Neuronal stem cell (in vitro differentiated cells): ENCODE measurements at regions not wholly inside any gene's neighbourhood (a gene's known extent, or its start where the extent isn't known, plus 50 kb on each side); places are given as distances from the start of the nearest gene placed in this dataset.

Experiments used
- DNase-seq: peaks from one replicate; pipeline ENCODE4 v3.0.0-alpha.2; 2013; ENCODE audit warnings: low spot score
- H2AFZ ChIP-seq: one replicate; pipeline ENCODE4 v1.6.1; 2013; ENCODE audit warnings: mild to moderate bottlenecking, low read length, inconsistent platforms
- H2AK5ac ChIP-seq: 2 replicates; pipeline ENCODE4 v1.6.1; 2013; ENCODE audit warnings: low read depth, mild to moderate bottlenecking, inconsistent platforms, low read length, moderate library complexity, mixed read lengths
- H2BK120ac ChIP-seq: 2 replicates; pipeline ENCODE4 v1.6.1; 2013; ENCODE audit warnings: low read depth, mild to moderate bottlenecking, inconsistent platforms, low read length, moderate library complexity, mixed read lengths
- H2BK12ac ChIP-seq: one replicate; pipeline ENCODE4 v1.6.1; 2013; ENCODE audit warnings: low read length, inconsistent platforms
- H2BK15ac ChIP-seq: 2 replicates; pipeline ENCODE4 v1.6.1; 2013; ENCODE audit warnings: mild to moderate bottlenecking, low read length, inconsistent platforms, mixed read lengths
- H2BK5ac ChIP-seq: one replicate; pipeline ENCODE4 v1.6.1; 2013; ENCODE audit warnings: inconsistent platforms, mild to moderate bottlenecking, low read length, moderate library complexity
- H3K14ac ChIP-seq: one replicate; pipeline ENCODE4 v1.6.1; 2013; ENCODE audit warnings: low read length, inconsistent platforms
- H3K18ac ChIP-seq: 2 replicates; pipeline ENCODE4 v1.6.1; 2013; ENCODE audit warnings: low read length, inconsistent platforms
- H3K23ac ChIP-seq: 2 replicates; pipeline ENCODE4 v1.6.1; 2013; ENCODE audit warnings: low read depth, mild to moderate bottlenecking, mixed read lengths, low read length, inconsistent platforms; ENCODE audit not compliant: poor library complexity
- H3K27ac ChIP-seq: replicated peaks from 3 replicates; pipeline ENCODE4 v1.5.1; 2013; ENCODE audit warnings: low read length, inconsistent platforms
- H3K27me3 ChIP-seq, 3 experiments: 2 replicates each; pipeline ENCODE4 v1.6.1; 2013; ENCODE audit warnings: low read length in 3 of 3, mild to moderate bottlenecking in 2 of 3, inconsistent platforms in 1 of 3, low read depth in 1 of 3, mixed read lengths in 1 of 3, moderate library complexity in 1 of 3; ENCODE audit not compliant: control insufficient read depth in 3 of 3, insufficient read depth in 3 of 3
- H3K36me3 ChIP-seq, 2 donors: replicated peaks in 1 of 2; 2 replicates each; pipeline ENCODE4 v1.6.1; 2013; ENCODE audit warnings: low read length in 2 of 2; ENCODE audit not compliant: control insufficient read depth in 2 of 2, insufficient read depth in 2 of 2
- H3K4ac ChIP-seq: 2 replicates; pipeline ENCODE4 v1.6.1; 2013; ENCODE audit warnings: inconsistent platforms, mild to moderate bottlenecking, low read length, moderate library complexity
- H3K4me1 ChIP-seq, 2 donors: 1 replicate in 1 of 2; 2 replicates in 1 of 2; pipeline ENCODE4 v1.6.1; 2013; ENCODE audit warnings: low read length in 2 of 2, low read depth in 1 of 2; ENCODE audit not compliant: control insufficient read depth in 2 of 2, insufficient read depth in 1 of 2
- H3K4me2 ChIP-seq: one replicate; pipeline ENCODE4 v1.6.1; 2013; ENCODE audit warnings: mild to moderate bottlenecking, low read length, inconsistent platforms; ENCODE audit not compliant: insufficient read depth, poor library complexity, severe bottlenecking
- H3K4me3 ChIP-seq, 2 donors: 2 replicates each; pipeline ENCODE4 v1.5.1; 2013; ENCODE audit warnings: low read length in 2 of 2, mild to moderate bottlenecking in 2 of 2, inconsistent platforms in 1 of 2, moderate library complexity in 1 of 2
- H3K79me1 ChIP-seq: one replicate; pipeline ENCODE4 v1.6.1; 2013; ENCODE audit warnings: low read depth, mild to moderate bottlenecking, inconsistent platforms, low read length, moderate library complexity
- H3K9ac ChIP-seq: one replicate; pipeline ENCODE4 v1.6.1; 2013; ENCODE audit warnings: mild to moderate bottlenecking, low read depth, low read length, inconsistent platforms; ENCODE audit not compliant: poor library complexity
- H3K9me3 ChIP-seq, 2 donors: replicated peaks in 1 of 2; 2 replicates each; pipeline versions ENCODE3 to v1.6.1; 2013; ENCODE audit warnings: low read length in 2 of 2, mild to moderate bottlenecking in 2 of 2, inconsistent platforms in 1 of 2, low read depth in 1 of 2, mixed read lengths in 1 of 2, moderate library complexity in 1 of 2; ENCODE audit not compliant: control insufficient read depth in 2 of 2, insufficient read depth in 1 of 2
- H4K8ac ChIP-seq: one replicate; pipeline ENCODE4 v1.6.1; 2013; ENCODE audit warnings: low read depth, mild to moderate bottlenecking, inconsistent platforms, low read length, moderate library complexity
- H4K91ac ChIP-seq: one replicate; pipeline ENCODE4 v1.6.1; 2013; ENCODE audit warnings: low read length, low read depth, mild to moderate bottlenecking, inconsistent platforms; ENCODE audit not compliant: poor library complexity
- WGBS, 2 donors: extraction: QIAGEN DNeasy Blood & Tissue Kit; methylation state at CpG; one replicate each; pipeline ENCODE4 v1.1.7; 2013; ENCODE audit warnings: missing lambda C conversion rate in 2 of 2, mixed read lengths in 1 of 2; ENCODE audit not compliant: insufficient read length in 2 of 2, insufficient replicate concordance in 1 of 2; ENCODE audit errors: extremely low coverage in 2 of 2; 5-methylcytosine and 5-hydroxymethylcytosine counted together

DNA sequence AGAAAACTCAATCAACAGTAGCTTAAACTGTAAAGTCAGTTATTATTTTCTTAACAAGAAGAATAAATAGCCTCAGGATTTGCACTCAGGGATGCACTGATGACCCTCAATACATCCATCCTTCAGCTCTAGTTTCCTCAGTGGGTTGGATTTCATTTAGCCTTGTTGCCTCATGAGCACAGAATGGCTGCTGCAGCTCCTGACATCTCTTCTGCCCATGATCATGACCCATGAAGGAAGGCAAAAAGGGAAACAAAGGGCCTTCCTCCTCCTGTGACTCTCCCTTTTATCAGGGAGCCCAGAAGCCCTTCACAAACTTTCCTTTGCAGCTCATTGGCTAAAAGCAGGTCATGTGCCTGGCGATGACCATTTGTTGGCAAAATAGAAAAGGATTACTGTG lies 51.2 kb upstream of the KCNG1 start:
- Histone ChIP-seq H3K4me3 (no peak overlapping the region), H3K23ac (no peak overlapping the region), H3K4ac (no peak overlapping the region), H2BK120ac (no peak overlapping the region), H3K9ac (no peak overlapping the region), H3K4me2 (no peak overlapping the region), H2AFZ (no peak overlapping the region), H2BK12ac (no peak overlapping the region), H3K79me1 (no peaks in the 10 kb centered on the region), H2AK5ac (no peak overlapping the region), H3K27me3 (no peaks in the 10 kb centered on the region), H3K14ac (no peak overlapping the region), H3K4me1 (peaks cover 9 to 28% of the 10 kb centered on the region in 2 donors), H3K36me3 (no peaks in the 10 kb centered on the region), H2BK15ac (no peak overlapping the region), H4K8ac (no peak overlapping the region), H4K91ac (no peak overlapping the region), H3K18ac (no peak overlapping the region), H2BK5ac (no peak overlapping the region), H3K9me3 (no peaks in the 10 kb centered on the region), H3K27ac (no peak overlapping the region)
- no CpG with 5 or more reads among the region's 1 CpG for WGBS, 2 donors
- no peak for DNase-seq
